ENCODE measurements at regions not wholly inside any gene's neighbourhood (a gene's known extent, or its start where the extent isn't known, plus 50 kb on each side); places are given as distances from the start of the nearest gene placed in this dataset.

DNA sequence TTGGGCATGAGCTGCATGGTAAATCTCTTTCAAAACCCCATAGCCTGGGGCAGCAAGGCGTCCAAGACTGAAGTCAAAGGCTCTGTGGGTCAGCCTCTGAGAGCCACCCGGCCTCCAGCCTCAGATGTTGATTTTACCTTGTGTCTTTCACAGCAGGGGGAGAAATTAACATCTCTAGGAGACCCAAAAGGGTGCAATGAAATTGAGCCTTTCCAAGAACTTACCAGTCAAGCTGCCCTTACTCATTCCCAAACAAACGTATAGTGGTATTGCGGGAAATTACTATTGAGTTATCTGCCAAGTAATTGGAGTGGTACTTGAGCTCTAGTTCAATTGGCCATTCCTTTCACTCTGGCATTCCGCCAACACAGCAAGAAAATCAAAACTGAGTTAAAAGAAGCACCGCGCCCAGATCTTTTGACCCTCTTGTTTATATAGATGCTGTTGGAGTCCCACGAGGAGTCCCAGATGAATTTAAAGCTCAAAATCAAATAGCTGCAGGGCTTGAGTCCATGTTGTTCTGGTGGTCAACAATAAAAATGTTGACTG is 380.7 kb upstream of the SYT1 start:
- no peak for TF ChIP-seq GATA2 (IDR thresholded peaks at IDR 0.05; ENCODE audit: low read depth, low read length)
- no peak for TF ChIP-seq GATA3 (IDR thresholded peaks at IDR 0.05; ENCODE audit: low read depth, low read length)
